ENCODE measurements at regions not wholly inside any gene's neighbourhood (a gene's known extent, or its start where the extent isn't known, plus 50 kb on each side); places are given as distances from the start of the nearest gene placed in this dataset.

GRCh38 chr5:161002571-161003074, 150.6 kb upstream of the ATP10B start:
- no peak for TF ChIP-seq FOXK2 (IDR thresholded peaks at IDR 0.05)
- TF ChIP-seq LEF1 (IDR thresholded peaks at IDR 0.05; ENCODE audit: borderline replicate concordance): no peak
- no peak for TF ChIP-seq ELF4 (IDR thresholded peaks at IDR 0.05)
- TF ChIP-seq TARDBP (IDR thresholded peaks at IDR 0.05): no peak
- no peak for TF ChIP-seq ARNT (IDR thresholded peaks at IDR 0.05)
- TF ChIP-seq PKNOX1 (IDR thresholded peaks at IDR 0.05): no peak
- TF ChIP-seq BHLHE40 (IDR thresholded peaks at IDR 0.05; ENCODE audit: borderline replicate concordance): no peak
- no peak for TF ChIP-seq FOXA1 (IDR thresholded peaks at IDR 0.05)
- TF ChIP-seq SUZ12 (IDR thresholded peaks at IDR 0.05): no peak
- TF ChIP-seq ZNF384 (IDR thresholded peaks at IDR 0.05): no peak

All from HEK293T (cell line).